ENCODE measurements at regions not wholly inside any gene's neighbourhood (a gene's known extent, or its start where the extent isn't known, plus 50 kb on each side); places are given as distances from the start of the nearest gene placed in this dataset.
"Not testable (repeated sequence)": the region's sequence is repeated elsewhere in the genome, so short reads cannot be mapped to it uniquely, and the experiment has no call there.

DNA sequence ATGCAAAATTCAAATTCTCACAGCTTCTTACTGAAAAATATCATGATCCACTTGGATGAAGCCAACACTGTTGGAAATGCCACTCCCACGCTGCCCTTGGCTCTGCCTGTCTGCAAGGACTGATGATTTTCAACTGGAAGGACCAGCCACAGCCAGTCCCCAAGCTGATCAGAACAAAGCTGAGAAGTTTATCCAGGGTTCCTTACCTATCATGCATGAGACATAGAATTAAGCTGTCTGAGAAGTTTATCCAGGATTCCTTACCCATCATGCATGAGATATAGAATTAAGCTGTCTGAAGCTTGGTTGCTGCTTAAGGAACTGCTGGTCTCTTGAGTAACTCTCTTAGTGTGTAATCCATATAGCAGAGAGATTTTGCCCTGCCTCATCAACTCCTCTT is 159.8 kb upstream of the TMEM260 start:
- FAIRE-seq = no peak

GRCh38 chr14:56422221-56422620 is 157.4 kb upstream of the TMEM260 start:
- FAIRE-seq (no peak), DNase-seq (ENCODE audit: low spot score) (no peak)

More for the DNA sequence above, 159.8 kb upstream of the TMEM260 start:
- no peak for DNase-seq (ENCODE audit: low spot score)

GRCh38 chr14:56422703-56423213 is 156.8 kb upstream of the TMEM260 start:
- no peak for FAIRE-seq
- no peak for DNase-seq (ENCODE audit: low spot score)

DNA sequence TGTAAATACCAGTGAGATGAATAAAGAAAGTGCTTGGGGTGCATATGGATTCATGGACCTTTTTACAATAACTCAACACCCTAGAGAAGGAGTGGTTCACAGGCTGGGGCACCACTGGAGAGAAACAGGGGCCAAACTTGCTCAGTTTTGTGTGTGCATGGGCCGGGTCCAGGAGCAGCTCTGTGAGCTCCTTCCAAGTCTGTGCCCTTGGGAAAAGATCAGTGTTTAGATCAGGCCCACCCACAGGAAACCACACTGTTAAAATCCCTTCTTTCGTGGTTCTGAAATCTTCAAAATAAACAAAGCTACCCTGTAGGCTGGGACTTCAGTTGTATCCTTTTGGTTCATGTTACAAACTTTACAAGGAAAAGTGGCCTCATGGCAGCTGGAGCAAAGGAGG is 156.1 kb upstream of the TMEM260 start:
- DNase-seq (ENCODE audit: low spot score) (no peak), FAIRE-seq (no peak)

DNA sequence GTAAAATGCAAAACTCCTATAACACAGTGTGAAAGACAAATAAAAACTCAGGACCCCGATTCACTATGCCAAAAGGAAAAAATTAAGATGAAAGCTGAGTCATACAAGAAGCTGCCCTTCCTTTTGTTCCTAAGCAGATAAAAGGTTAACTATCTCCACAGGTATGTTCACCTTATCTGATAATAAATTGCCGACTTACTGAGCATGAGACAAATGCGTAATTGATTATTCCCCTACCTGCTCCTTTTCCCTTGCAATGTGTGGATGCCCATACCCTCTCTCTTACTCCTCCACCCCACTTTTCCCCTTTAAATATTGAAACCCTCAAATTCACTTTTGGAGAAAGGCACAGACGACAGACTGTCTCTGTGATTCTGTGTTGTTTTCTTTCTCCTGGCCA is 148.6 kb upstream of the TMEM260 start:
- FAIRE-seq (no peak), DNase-seq (ENCODE audit: low spot score) (no peak)

GRCh38 chr14:56449670-56450213 is 129.9 kb upstream of the TMEM260 start:
- no peak for FAIRE-seq
- no peak for DNase-seq (ENCODE audit: low spot score)

DNA sequence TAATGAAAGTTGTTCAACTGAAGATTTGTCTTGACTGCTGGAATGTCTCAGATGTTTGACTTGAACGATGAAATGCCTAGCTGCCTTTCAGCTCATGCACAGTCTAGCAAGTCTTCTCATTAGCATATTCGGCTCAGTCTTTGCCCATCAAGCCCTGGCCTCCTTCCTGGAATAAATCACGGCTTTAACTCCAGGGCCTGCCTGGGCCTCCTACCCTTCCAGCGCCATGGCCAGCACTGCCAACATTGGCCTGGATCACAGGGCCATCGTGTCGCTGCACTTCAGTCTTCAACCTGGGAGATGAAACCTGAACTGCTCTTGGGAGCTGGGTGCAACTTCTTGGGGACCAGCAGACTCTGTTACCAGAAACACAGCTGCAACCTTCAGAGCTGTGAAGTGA is 126.7 kb upstream of the TMEM260 start:
- no peak for FAIRE-seq
- no peak for DNase-seq (ENCODE audit: low spot score)

GRCh38 chr14:56454680-56455079 is 124.9 kb upstream of the TMEM260 start:
- not testable (repeated sequence) for DNase-seq (ENCODE audit: low spot score); FAIRE-seq

GRCh38 chr14:56460469-56460868 is 119.1 kb upstream of the TMEM260 start:
- FAIRE-seq = no peak

DNA sequence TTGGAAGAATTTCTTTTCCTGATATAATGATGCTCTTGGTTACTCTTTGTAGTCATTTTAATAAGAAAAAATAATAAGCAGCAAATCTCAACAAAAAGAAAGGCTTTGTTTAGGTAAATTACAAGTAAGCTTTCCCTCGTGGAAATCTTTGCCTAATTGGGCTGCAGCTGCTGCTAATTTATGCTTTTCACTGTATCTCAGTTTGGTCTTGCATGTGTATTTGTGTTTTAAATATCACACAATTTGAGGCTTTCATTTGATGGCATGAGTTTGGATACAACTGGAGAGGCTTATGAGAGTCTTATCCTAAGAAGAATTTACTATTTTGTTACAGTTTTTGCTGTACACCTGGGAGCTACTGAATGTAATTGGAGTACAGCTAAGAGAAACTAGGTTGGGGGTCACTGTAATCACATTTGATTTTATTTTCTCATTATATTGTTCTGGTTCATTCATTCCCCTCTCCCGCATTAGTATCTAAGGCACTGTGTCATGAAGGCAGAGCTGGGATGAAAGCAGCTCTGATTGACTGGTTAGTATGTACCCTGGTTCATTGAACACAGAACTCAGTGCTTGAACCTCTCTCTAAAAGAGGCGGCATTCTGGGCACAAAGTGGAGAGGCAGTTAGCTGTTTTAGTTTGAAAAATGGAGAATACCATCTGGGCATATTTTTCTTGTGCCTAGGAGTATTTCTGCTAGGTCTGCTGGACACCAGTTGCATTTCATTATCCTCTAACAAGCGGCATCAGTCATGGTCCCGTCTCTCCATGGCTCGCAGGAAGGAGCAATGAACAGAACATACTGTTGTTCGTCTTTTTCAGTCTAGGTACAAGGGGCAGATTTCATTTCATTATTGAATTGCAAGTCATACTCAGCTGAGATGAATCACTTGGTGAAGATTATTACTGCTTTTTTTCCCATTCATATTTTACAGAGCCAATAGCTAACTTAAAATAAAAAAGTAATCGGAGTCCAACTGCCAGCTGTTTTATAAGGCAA is 118.0 kb upstream of the TMEM260 start:
- DNase-seq (ENCODE audit: low spot score) = no peak
- FAIRE-seq = no peak

More at GRCh38 chr14:56460469-56460868, 119.1 kb upstream of the TMEM260 start:
- DNase-seq (ENCODE audit: low spot score) = peak; percentile 1

GRCh38 chr14:56463271-56463890 is 116.2 kb upstream of the TMEM260 start:
- DNase-seq (ENCODE audit: low spot score) = peak; percentile 2
- no peak for FAIRE-seq

- DNase-seq (ENCODE audit: low spot score) (no peak), FAIRE-seq (no peak)
Observed at GRCh38 chr14:56471056-56471455, 108.5 kb upstream of the TMEM260 start.

- peak; percentile 6 for DNase-seq (ENCODE audit: low spot score)
- no peak for FAIRE-seq
Observed at GRCh38 chr14:56474419-56475022, 105.1 kb upstream of the TMEM260 start.

GRCh38 chr14:56482310-56482911 is 97.2 kb upstream of the TMEM260 start:
- FAIRE-seq = no peak
- no peak for DNase-seq (ENCODE audit: low spot score)

- DNase-seq (ENCODE audit: low spot score) (no peak), FAIRE-seq (no peak)
Observed at GRCh38 chr14:56487090-56487667, 92.4 kb upstream of the TMEM260 start.

- FAIRE-seq (no peak), DNase-seq (ENCODE audit: low spot score) (no peak)
Observed at GRCh38 chr14:56487761-56488160, 91.8 kb upstream of the TMEM260 start.

- DNase-seq (ENCODE audit: low spot score) = no peak
- FAIRE-seq = no peak
Observed at GRCh38 chr14:56488306-56488705, 91.3 kb upstream of the TMEM260 start.

- DNase-seq (ENCODE audit: low spot score) (peak; percentile 4), FAIRE-seq (no peak)
Observed at GRCh38 chr14:56490379-56490778, 89.2 kb upstream of the TMEM260 start.

GRCh38 chr14:56491299-56492285 is 88.0 kb upstream of the TMEM260 start:
- DNase-seq (ENCODE audit: low spot score) = peak; percentile 5
- FAIRE-seq = no peak

GRCh38 chr14:56494167-56494566 is 85.4 kb upstream of the TMEM260 start:
- FAIRE-seq = no peak
- no peak for DNase-seq (ENCODE audit: low spot score)

Measured in RCC 7860 (cell line).